HFF-Myc (cell line): ENCODE measurements at regions not wholly inside any gene's neighbourhood (a gene's known extent, or its start where the extent isn't known, plus 50 kb on each side); places are given as distances from the start of the nearest gene placed in this dataset.

Experiments
- DNase-seq: peaks from one replicate; pipeline ENCODE4 v3.0.0-alpha.2; 2011; ENCODE audit warnings: low read depth; ENCODE audit errors: extremely low read depth
- H3K4me3 ChIP-seq: replicated peaks from 2 replicates; pipeline ENCODE4 v1.5.1; 2011; ENCODE audit warnings: low read depth, mild to moderate bottlenecking, control low read depth, low read length
- CTCF ChIP-seq: IDR thresholded peaks from 2 replicates; pipeline ENCODE4 v1.5.1; 2012; ENCODE audit warnings: mild to moderate bottlenecking, low read depth, low read length, control low read depth; ENCODE audit errors: missing control alignments

DNA sequence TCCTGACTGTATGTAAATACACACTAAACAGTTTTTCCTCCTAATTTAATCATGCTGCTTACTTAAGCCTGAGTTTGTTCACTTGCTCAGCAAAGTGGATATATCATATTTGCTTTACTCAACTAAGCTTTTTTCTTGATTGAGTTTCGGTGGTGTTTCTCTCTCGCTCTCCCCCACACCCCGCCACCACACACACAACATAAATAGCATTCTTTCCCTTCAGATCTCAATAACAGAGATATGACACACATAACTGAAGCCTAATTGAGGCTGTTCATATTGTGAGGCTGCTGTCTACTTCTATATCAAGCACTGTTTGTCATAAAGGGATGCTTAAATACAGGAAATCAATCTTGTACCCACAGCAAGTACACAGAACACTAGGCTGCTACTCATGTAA is 364.9 kb downstream of the FAT3 start:
- DNase-seq, result no peak
- TF ChIP-seq CTCF, result no peak

DNA sequence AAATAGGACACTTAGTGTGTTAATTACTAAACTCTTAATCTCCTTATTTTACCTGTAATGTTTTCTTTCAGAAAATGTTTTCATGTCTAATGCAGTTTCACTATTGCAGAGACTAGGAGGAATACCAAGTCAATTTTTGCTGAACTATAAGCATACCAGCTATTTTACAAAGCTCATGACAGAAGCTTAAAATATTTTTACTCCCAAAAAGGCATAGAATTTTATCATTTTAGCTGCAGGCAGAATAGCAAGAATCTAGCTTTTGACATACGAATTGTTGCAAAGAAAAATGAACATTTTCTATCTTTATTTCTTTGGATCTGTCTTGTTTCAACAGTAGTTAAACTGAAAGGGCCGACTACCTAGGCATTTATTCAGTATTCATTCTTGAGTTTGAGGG is 366.9 kb downstream of the FAT3 start:
- H3K4me3 ChIP-seq, result no peak overlapping the region
- no peak for TF ChIP-seq CTCF
- DNase-seq, result no peak

More for the DNA sequence above, 364.9 kb downstream of the FAT3 start:
- H3K4me3 ChIP-seq, result no peak overlapping the region

- no peak overlapping the region for H3K4me3 ChIP-seq
- no peak for TF ChIP-seq CTCF
- DNase-seq, result no peak
These were observed 369.6 kb downstream of the FAT3 start for GRCh38 chr11:92594251-92594650.

GRCh38 chr11:92595052-92595451 is 370.4 kb downstream of the FAT3 start:
- TF ChIP-seq CTCF, result no peak
- DNase-seq, result no peak
- H3K4me3 ChIP-seq, result no peak overlapping the region

DNA sequence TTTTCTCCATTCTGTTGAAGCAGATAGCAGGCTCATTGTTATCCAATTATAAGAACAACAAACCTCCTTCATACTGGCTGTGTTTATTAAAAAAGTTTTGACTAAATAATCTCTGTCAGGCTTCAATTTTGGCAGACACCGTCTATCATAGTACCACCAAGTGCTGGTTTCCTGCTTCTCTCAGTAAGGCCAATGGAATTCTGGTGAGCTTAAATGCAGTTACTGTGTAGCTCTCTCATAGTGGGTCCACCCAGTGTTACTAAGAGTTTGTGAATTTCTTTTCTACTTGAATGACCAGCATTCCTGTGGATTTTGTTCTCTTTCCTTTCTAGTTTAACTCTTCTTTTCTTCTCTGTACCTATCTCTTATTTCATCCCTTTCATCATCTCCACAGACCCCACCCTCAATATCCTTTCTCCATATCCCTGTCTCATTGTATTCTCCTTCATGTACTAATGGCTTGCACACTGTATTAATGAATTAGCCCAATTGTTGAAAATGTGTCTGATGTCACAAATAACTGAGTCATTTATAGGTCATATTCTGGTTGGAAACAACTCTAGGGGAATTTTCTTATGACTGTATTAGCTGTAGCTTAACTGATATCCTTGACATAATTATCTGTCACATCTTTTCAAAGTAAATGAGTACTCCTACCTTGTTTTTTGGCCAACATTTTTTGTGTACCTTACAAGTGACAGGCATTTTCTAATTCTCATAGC is 372.1 kb downstream of the FAT3 start:
- no peak overlapping the region for H3K4me3 ChIP-seq
- DNase-seq, result no peak
- TF ChIP-seq CTCF, result no peak

GRCh38 chr11:92601048-92601447 is 368.4 kb upstream of the MTNR1B start:
- H3K4me3 ChIP-seq, result no peak overlapping the region
- DNase-seq, result no peak
- TF ChIP-seq CTCF, result no peak

DNA sequence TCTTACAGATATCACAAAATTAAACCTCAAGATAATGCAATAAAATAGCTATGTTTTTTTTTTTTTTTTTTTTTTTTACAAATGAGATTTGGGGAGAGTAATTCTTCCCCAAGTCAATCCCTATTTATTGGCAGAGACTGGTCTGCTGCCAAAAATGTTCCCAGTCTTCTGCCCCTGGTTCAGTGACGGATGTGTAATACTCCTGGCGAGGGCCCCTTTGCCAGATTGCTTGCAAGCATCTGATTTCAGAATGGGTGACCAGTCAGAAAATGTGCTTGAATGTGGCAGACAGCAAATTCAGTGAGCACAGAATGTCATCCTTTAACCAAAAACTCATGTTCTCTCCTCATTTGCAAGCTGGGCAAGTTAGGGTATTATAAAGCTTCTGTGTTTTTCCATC is 363.8 kb upstream of the MTNR1B start:
- no peak for TF ChIP-seq CTCF
- DNase-seq, result no peak
- no peak overlapping the region for H3K4me3 ChIP-seq
